ENCODE measurements at regions not wholly inside any gene's neighbourhood (a gene's known extent, or its start where the extent isn't known, plus 50 kb on each side); places are given as distances from the start of the nearest gene placed in this dataset.

GRCh38 chr21:19844334-19844733, 1153.9 kb upstream of the NCAM2 start:
- no peak for TF ChIP-seq CTCF (conservative IDR thresholded peaks at IDR 0.05)

GRCh38 chr21:19850157-19850556, 1148.1 kb upstream of the NCAM2 start:
- no peak for TF ChIP-seq CTCF (conservative IDR thresholded peaks at IDR 0.05)
- no peak overlapping the region for H3K27ac ChIP-seq

More at GRCh38 chr21:19844334-19844733, 1153.9 kb upstream of the NCAM2 start:
- no peak overlapping the region for H3K27ac ChIP-seq

- TF ChIP-seq CTCF (conservative IDR thresholded peaks at IDR 0.05): no peak
- H3K27ac ChIP-seq: no peak overlapping the region
Observed at GRCh38 chr21:19853061-19853460, 1145.1 kb upstream of the NCAM2 start.

GRCh38 chr21:19853709-19854575, 1144.3 kb upstream of the NCAM2 start:
- TF ChIP-seq CTCF (conservative IDR thresholded peaks at IDR 0.05): no peak

GRCh38 chr21:19855522-19855921, 1142.7 kb upstream of the NCAM2 start:
- no peak overlapping the region for H3K27ac ChIP-seq
- no peak for TF ChIP-seq CTCF (conservative IDR thresholded peaks at IDR 0.05)

More at GRCh38 chr21:19853709-19854575, 1144.3 kb upstream of the NCAM2 start:
- no peak overlapping the region for H3K27ac ChIP-seq

- no peak for TF ChIP-seq CTCF (conservative IDR thresholded peaks at IDR 0.05)
- H3K27ac ChIP-seq: no peak overlapping the region
Observed at GRCh38 chr21:19864476-19864875, 1133.7 kb upstream of the NCAM2 start.

GRCh38 chr21:19870682-19871081, 1127.5 kb upstream of the NCAM2 start:
- H3K27ac ChIP-seq: no peak overlapping the region
- no peak for TF ChIP-seq CTCF (conservative IDR thresholded peaks at IDR 0.05)

Measured in VCaP (cell line).